Neural cell (in vitro differentiated cells): ENCODE measurements at regions not wholly inside any gene's neighbourhood (a gene's known extent, or its start where the extent isn't known, plus 50 kb on each side); places are given as distances from the start of the nearest gene placed in this dataset.

Experiments
- H2AFZ ChIP-seq: fragments of 200-600, 300-800 bp; sonication (generic), shearing (Covaris generic); 2 replicates; pipeline ENCODE4 v1.6.0; 2014; ENCODE audit warnings: low read depth, mild to moderate bottlenecking, antibody characterized with exemption, low read length, moderate library complexity
- H3F3A ChIP-seq: fragments of 200-600 bp; shearing (Covaris generic); 2 replicates; pipeline ENCODE4 v1.6.1; 2016; ENCODE audit warnings: mild to moderate bottlenecking, moderate library complexity, mixed read lengths, antibody characterized with exemption, low read length; ENCODE audit not compliant: insufficient read depth, poor library complexity, severe bottlenecking
- H3K27ac ChIP-seq: fragments of 200-600, 300-800 bp; sonication (generic), shearing (Covaris generic); 2 replicates; pipeline ENCODE4 v1.5.1; 2014; ENCODE audit warnings: mild to moderate bottlenecking, low read length, moderate library complexity
- H3K27me3 ChIP-seq: fragments of 300-800, 200-600 bp; sonication (generic), shearing (Covaris generic); 2 replicates; pipeline ENCODE4 v1.6.0; 2014; ENCODE audit warnings: mild to moderate bottlenecking, low read depth, low read length, moderate library complexity; ENCODE audit not compliant: insufficient read depth
- H3K36me3 ChIP-seq: fragments of 300-800, 200-600 bp; sonication (generic), shearing (Covaris generic); 2 replicates; pipeline ENCODE4 v1.5.1; 2014; ENCODE audit warnings: mild to moderate bottlenecking, antibody characterized with exemption, low read length, moderate library complexity; ENCODE audit not compliant: insufficient read depth
- H3K4me2 ChIP-seq: fragments of 300-800, 200-600 bp; sonication (generic), shearing (Covaris generic); 2 replicates; pipeline ENCODE4 v1.6.0; 2014; ENCODE audit warnings: mild to moderate bottlenecking, low read length
- H3K4me3 ChIP-seq: fragments of 300-800, 200-600 bp; sonication (generic), shearing (Covaris generic); 2 replicates; pipeline ENCODE4 v1.5.1; 2014; ENCODE audit warnings: mild to moderate bottlenecking, low read length, moderate library complexity
- H3K79me2 ChIP-seq: fragments of 200-600 bp; shearing (Covaris generic); replicated peaks from 2 replicates; pipeline ENCODE4 v1.6.0; 2014; ENCODE audit warnings: mild to moderate bottlenecking, low read length, moderate library complexity; ENCODE audit not compliant: insufficient read depth
- H3K9ac ChIP-seq: fragments of 300-800, 200-600 bp; sonication (generic), shearing (Covaris generic); 2 replicates; pipeline ENCODE4 v1.6.1; 2016; ENCODE audit warnings: mild to moderate bottlenecking, low read length, mixed read lengths
- H3K9me2 ChIP-seq: fragments of 200-600 bp; shearing (Covaris generic); 2 replicates; pipeline ENCODE4 v1.6.1; 2016; ENCODE audit warnings: mild to moderate bottlenecking, low read length, mixed read lengths; ENCODE audit not compliant: insufficient read depth
- H3K9me3 ChIP-seq: fragments of 200-600, 300-800 bp; sonication (generic), shearing (Covaris generic); 2 replicates; pipeline ENCODE4 v1.6.1; 2016; ENCODE audit warnings: mild to moderate bottlenecking, mixed run types, low read length, moderate library complexity, mixed read lengths
- H4K20me1 ChIP-seq: fragments of 200-600 bp; shearing (Covaris generic); 2 replicates; pipeline ENCODE4 v1.6.1; 2016; ENCODE audit warnings: mild to moderate bottlenecking, mixed run types; ENCODE audit not compliant: insufficient read depth
- CTCF ChIP-seq: fragments of 450-650 bp; IDR thresholded peaks from 2 replicates; pipeline ENCODE4 v1.5.1; 2014; ENCODE audit warnings: antibody characterized with exemption, mild to moderate bottlenecking, moderate library complexity; ENCODE audit not compliant: poor library complexity, severe bottlenecking
- EP300 ChIP-seq: fragments of 450-650 bp; conservative IDR thresholded peaks from 2 replicates; pipeline ENCODE4 v1.6.1; 2014; ENCODE audit warnings: antibody characterized with exemption, mild to moderate bottlenecking, moderate library complexity; ENCODE audit not compliant: poor library complexity, severe bottlenecking
- EZH2 ChIP-seq: fragments of 200-600, 300-800 bp; shearing (Covaris generic), sonication (generic); IDR thresholded peaks from 2 replicates; pipeline ENCODE4 v1.6.1; 2014; ENCODE audit warnings: antibody characterized with exemption, low read length, borderline replicate concordance, mild to moderate bottlenecking; ENCODE audit not compliant: insufficient read depth, poor library complexity, severe bottlenecking
- MXI1 ChIP-seq: fragments of 450-650 bp; conservative IDR thresholded peaks from 2 replicates; pipeline ENCODE4 v1.6.1; 2014; ENCODE audit warnings: antibody characterized with exemption, mild to moderate bottlenecking; ENCODE audit not compliant: poor library complexity, severe bottlenecking
- POLR2AphosphoS5 ChIP-seq: IDR thresholded peaks from 2 replicates; pipeline ENCODE4 v1.6.1; 2012
- RAD21 ChIP-seq: fragments of 450-650 bp; conservative IDR thresholded peaks from 2 replicates; pipeline ENCODE4 v1.6.1; 2014; ENCODE audit warnings: antibody characterized with exemption, mild to moderate bottlenecking, moderate library complexity
- REST ChIP-seq: IDR thresholded peaks from 2 replicates; pipeline ENCODE4 v1.6.1; 2012; ENCODE audit warnings: borderline replicate concordance
- SMC3 ChIP-seq: fragments of 450-650 bp; conservative IDR thresholded peaks from 2 replicates; pipeline ENCODE4 v1.6.1; 2014; ENCODE audit warnings: antibody characterized with exemption, mild to moderate bottlenecking, moderate library complexity; ENCODE audit not compliant: poor library complexity
- TAF1 ChIP-seq: IDR thresholded peaks from 2 replicates; pipeline ENCODE4 v1.6.1; 2012; ENCODE audit warnings: low read depth

- Histone ChIP-seq H3F3A (no peaks in the 10 kb centered on the region), H4K20me1 (no peaks in the 10 kb centered on the region)
- no peak for TF ChIP-seq MXI1
Observed at GRCh38 chr2:509888-510287, 167.3 kb downstream of the TMEM18 start.

GRCh38 chr2:508121-508520 is 169.1 kb downstream of the TMEM18 start:
- H3K36me3 ChIP-seq: no peaks in the 10 kb centered on the region
- no peak overlapping the region for H2AFZ ChIP-seq
- no peaks in the 10 kb centered on the region for H3F3A ChIP-seq
- peaks cover 11% of the 10 kb centered on the region for H3K9me3 ChIP-seq
- H4K20me1 ChIP-seq: no peaks in the 10 kb centered on the region
- H3K9me2 ChIP-seq: no peaks in the 10 kb centered on the region
- TF ChIP-seq EP300: no peak
- TF ChIP-seq MXI1: no peak
- TF ChIP-seq SMC3: no peak
- TF ChIP-seq RAD21: no peak
- H3K27ac ChIP-seq: no peak overlapping the region
- no peak overlapping the region for H3K4me2 ChIP-seq
- no peak overlapping the region for H3K4me3 ChIP-seq
- no peak overlapping the region for H3K9ac ChIP-seq
- H3K79me2 ChIP-seq: no peaks in the 10 kb centered on the region
- H3K27me3 ChIP-seq: no peaks in the 10 kb centered on the region

More at GRCh38 chr2:509888-510287, 167.3 kb downstream of the TMEM18 start:
- no peak overlapping the region for H3K4me2 ChIP-seq
- H3K27me3 ChIP-seq: no peaks in the 10 kb centered on the region
- H3K9me2 ChIP-seq: no peaks in the 10 kb centered on the region
- H3K9ac ChIP-seq: no peak overlapping the region
- no peaks in the 10 kb centered on the region for H3K36me3 ChIP-seq
- no peak overlapping the region for H3K4me3 ChIP-seq
- no peak overlapping the region for H2AFZ ChIP-seq
- H3K9me3 ChIP-seq: peaks cover 11% of the 10 kb centered on the region
- H3K79me2 ChIP-seq: no peaks in the 10 kb centered on the region
- no peak overlapping the region for H3K27ac ChIP-seq

GRCh38 chr2:506866-507265 is 170.3 kb downstream of the TMEM18 start:
- H3K9me2 ChIP-seq: no peaks in the 10 kb centered on the region
- no peaks in the 10 kb centered on the region for H3K27me3 ChIP-seq
- H3K4me3 ChIP-seq: no peak overlapping the region
- H3K9ac ChIP-seq: no peak overlapping the region
- no peaks in the 10 kb centered on the region for H3K36me3 ChIP-seq
- H3K27ac ChIP-seq: no peak overlapping the region
- H3K79me2 ChIP-seq: no peaks in the 10 kb centered on the region
- peaks cover 11% of the 10 kb centered on the region for H3K9me3 ChIP-seq
- no peaks in the 10 kb centered on the region for H4K20me1 ChIP-seq
- H3K4me2 ChIP-seq: no peak overlapping the region
- H2AFZ ChIP-seq: no peak overlapping the region
- TF ChIP-seq REST: no peak
- no peak for TF ChIP-seq TAF1
- no peak for TF ChIP-seq EP300
- no peak for TF ChIP-seq SMC3
- no peak for TF ChIP-seq EZH2
- TF ChIP-seq POLR2AphosphoS5: no peak
- TF ChIP-seq CTCF: no peak
- no peak for TF ChIP-seq MXI1
- no peak for TF ChIP-seq RAD21
- H3F3A ChIP-seq: no peaks in the 10 kb centered on the region
